Endothelial cell of umbilical vein (primary cell): ENCODE measurements at regions not wholly inside any gene's neighbourhood (a gene's known extent, or its start where the extent isn't known, plus 50 kb on each side); places are given as distances from the start of the nearest gene placed in this dataset.

Source experiments
- CTCF ChIP-seq, 2 donors: IDR thresholded peaks; 1 replicate in 1 of 2; 2 replicates in 1 of 2; pipeline ENCODE4 v1.5.1; 2011; ENCODE audit warnings: low read length in 2 of 2, mild to moderate bottlenecking in 2 of 2, moderate library complexity in 2 of 2, control low read depth in 1 of 2, inconsistent platforms in 1 of 2, low read depth in 1 of 2; ENCODE audit not compliant: insufficient read depth in 1 of 2; ENCODE audit errors: extremely low read depth in 1 of 2
- EZH2 ChIP-seq: IDR thresholded peaks from 2 replicates; pipeline ENCODE4 v1.6.1; 2012; ENCODE audit warnings: borderline replicate concordance, low read depth, mild to moderate bottlenecking, moderate library complexity, low read length, inconsistent platforms; ENCODE audit not compliant: severe bottlenecking
- FOS ChIP-seq: IDR thresholded peaks from 2 replicates; pipeline ENCODE4 v1.6.1; 2011; ENCODE audit warnings: mild to moderate bottlenecking, low read length, moderate library complexity, borderline replicate concordance; ENCODE audit not compliant: insufficient read depth
- GATA2 ChIP-seq: IDR thresholded peaks from 2 replicates; pipeline ENCODE4 v1.7.0; 2011; ENCODE audit warnings: low read depth, mild to moderate bottlenecking, moderate library complexity, mixed read lengths, low read length; ENCODE audit not compliant: insufficient read length, insufficient read depth
- JUN ChIP-seq: IDR thresholded peaks from 2 replicates; pipeline ENCODE4 v1.6.1; 2011; ENCODE audit warnings: borderline replicate concordance, low read depth; ENCODE audit not compliant: insufficient read length, insufficient read depth
- MAX ChIP-seq: IDR thresholded peaks from 2 replicates; pipeline ENCODE4 v1.6.1; 2011; ENCODE audit not compliant: insufficient read depth, insufficient read length
- MYC ChIP-seq: IDR thresholded peaks from one replicate; pipeline ENCODE4 v1.6.1; 2011; ENCODE audit warnings: mild to moderate bottlenecking, low read depth, low read length
- POLR2A ChIP-seq: IDR thresholded peaks from 2 replicates; pipeline ENCODE4 v1.6.1; 2012; ENCODE audit warnings: low read depth, mild to moderate bottlenecking, control low read depth, low read length
- POLR2AphosphoS5 ChIP-seq: IDR thresholded peaks from 2 replicates; pipeline ENCODE4 v1.6.1; 2012; ENCODE audit warnings: low read depth, mild to moderate bottlenecking, control low read depth, low read length, moderate library complexity; ENCODE audit not compliant: insufficient read depth

DNA sequence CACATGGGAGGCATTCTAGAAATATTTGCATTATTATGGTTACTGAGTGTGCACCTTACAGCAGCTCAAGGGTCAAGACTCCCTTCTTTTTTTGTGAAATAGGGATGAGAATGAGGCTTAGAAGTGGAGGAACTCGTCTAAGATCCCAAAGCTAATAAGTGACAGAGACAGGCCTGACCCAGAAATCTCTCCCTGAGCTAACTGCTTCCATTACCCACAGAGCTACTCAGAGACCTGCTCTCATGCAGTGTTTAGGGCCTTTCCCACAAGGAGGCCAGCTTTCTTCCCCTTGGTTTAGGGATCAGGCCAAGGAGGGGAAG is 301.7 kb downstream of the RPS24 start:
- TF ChIP-seq EZH2 (no peak), POLR2A (no peak), CTCF (IDR thresholded peaks at IDR 0.05; ENCODE audit: extremely low read depth in 1 of 2, insufficient read depth in 1 of 2, low read depth in 1 of 2, low read length in 2 of 2) (no peak), POLR2AphosphoS5 (no peak), JUN (no peak), FOS (no peak), MAX (no peak), MYC (no peak), GATA2 (no peak)
